Muscle layer of colon (tissue), 2 donors: ENCODE measurements at regions not wholly inside any gene's neighbourhood (a gene's known extent, or its start where the extent isn't known, plus 50 kb on each side); places are given as distances from the start of the nearest gene placed in this dataset.

Source experiments
- H3K27ac ChIP-seq: one replicate; pipeline ENCODE4 v1.7.0; 2013; ENCODE audit warnings: low read depth, mild to moderate bottlenecking, low read length, moderate library complexity
- H3K27me3 ChIP-seq, 2 donors: one replicate each; pipeline ENCODE4 v1.7.0; 2013; ENCODE audit warnings: low read length in 2 of 2, mild to moderate bottlenecking in 2 of 2; ENCODE audit not compliant: insufficient read depth in 2 of 2, control insufficient read depth in 1 of 2
- H3K36me3 ChIP-seq: one replicate; pipeline ENCODE4 v1.7.0; 2013; ENCODE audit warnings: mild to moderate bottlenecking, low read length; ENCODE audit not compliant: insufficient read depth
- H3K4me1 ChIP-seq: one replicate; pipeline ENCODE4 v1.7.0; 2013; ENCODE audit warnings: mild to moderate bottlenecking, low read length; ENCODE audit not compliant: insufficient read depth
- H3K4me3 ChIP-seq, 2 donors: one replicate each; pipeline ENCODE4 v1.7.0; 2013; ENCODE audit warnings: low read length in 2 of 2, low read depth in 1 of 2, mild to moderate bottlenecking in 1 of 2, moderate library complexity in 1 of 2
- H3K9ac ChIP-seq: one replicate; pipeline ENCODE4 v1.7.0; 2013; ENCODE audit warnings: low read length
- H3K9me3 ChIP-seq: one replicate; pipeline ENCODE4 v1.7.0; 2013; ENCODE audit warnings: mild to moderate bottlenecking, low read length
- donor health status: abdominal sarcoma.
- donor health status: Adenocarcinoma of cecum.

DNA sequence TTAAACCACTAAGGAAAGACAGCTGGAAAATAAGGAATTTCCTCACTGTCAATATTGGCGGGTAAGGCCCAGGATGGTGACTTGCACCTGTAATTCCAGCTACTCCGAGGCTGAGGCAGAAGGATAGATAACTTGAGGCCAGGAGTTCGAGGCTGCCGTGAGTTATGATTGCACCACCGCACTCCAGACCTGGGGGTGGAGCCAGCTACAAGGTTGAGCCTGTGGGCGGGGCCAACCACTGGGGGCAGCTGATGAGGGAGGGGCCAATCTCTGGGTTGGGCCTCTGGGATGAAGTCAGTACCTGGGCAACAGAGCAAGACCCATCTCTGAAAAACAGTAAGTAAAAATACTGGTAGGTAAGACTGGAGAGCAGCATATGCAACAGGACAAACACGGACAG is 80.1 kb upstream of the ADO start:
- no peak overlapping the region for H3K9ac ChIP-seq
- H3K9me3 ChIP-seq, result no peaks in the 10 kb centered on the region
- no peak overlapping the region for H3K27ac ChIP-seq
- no peaks in the 10 kb centered on the region for H3K36me3 ChIP-seq
- no peaks in the 10 kb centered on the region for H3K4me1 ChIP-seq
- H3K4me3 ChIP-seq, result no peak overlapping the region
- no peaks in the 10 kb centered on the region for H3K27me3 ChIP-seq

DNA sequence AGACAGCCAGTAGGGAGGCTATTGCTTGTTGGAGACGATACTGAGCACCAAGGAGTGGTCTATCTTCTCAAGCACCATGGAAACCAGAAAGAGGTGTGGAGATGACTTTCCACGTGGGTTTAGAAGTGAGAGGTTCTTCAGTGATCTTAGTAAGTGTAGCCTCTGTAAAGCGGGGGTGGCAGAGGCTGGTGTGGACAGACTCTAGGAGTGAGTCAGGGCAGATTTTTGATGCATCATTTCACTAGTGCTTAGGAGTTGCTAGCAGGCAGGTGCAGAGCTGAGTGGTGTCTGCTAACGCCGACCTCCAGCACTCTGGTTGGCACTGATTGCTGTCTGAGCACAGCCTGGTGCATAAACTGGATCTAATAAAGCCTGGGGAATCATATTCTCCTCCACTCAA is 78.4 kb upstream of the ADO start:
- Histone ChIP-seq H3K9ac (no peak overlapping the region), H3K36me3 (no peaks in the 10 kb centered on the region)

DNA sequence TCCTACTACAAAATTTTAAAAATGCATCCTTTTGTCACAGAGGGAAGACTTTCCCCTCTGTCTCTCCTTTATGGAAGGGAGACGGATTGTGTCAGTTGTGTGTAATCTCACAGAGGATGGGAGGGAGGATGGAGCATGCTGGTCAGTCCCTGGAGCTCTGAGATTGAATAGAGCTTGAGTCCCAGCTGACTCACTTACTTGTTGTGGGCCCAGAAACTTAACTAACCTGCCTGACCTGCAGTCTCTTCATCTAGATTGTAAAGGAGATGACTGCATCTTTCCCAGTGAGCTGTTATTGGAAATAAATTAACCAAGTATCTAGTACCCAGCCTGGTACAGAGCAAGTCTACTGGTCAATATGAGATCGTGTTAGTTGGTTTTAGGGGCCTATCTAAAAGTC is 77.9 kb upstream of the ADO start:
- Histone ChIP-seq H3K36me3 (no peaks in the 10 kb centered on the region), H3K27ac (no peak overlapping the region), H3K9ac (no peak overlapping the region), H3K4me1 (no peaks in the 10 kb centered on the region), H3K4me3 (no peak overlapping the region), H3K9me3 (no peaks in the 10 kb centered on the region), H3K27me3 (no peaks in the 10 kb centered on the region)

More for the DNA sequence above, 78.4 kb upstream of the ADO start:
- Histone ChIP-seq H3K4me3 (no peak overlapping the region), H3K27me3 (no peaks in the 10 kb centered on the region), H3K27ac (no peak overlapping the region), H3K4me1 (no peaks in the 10 kb centered on the region), H3K9me3 (no peaks in the 10 kb centered on the region)

- Histone ChIP-seq H3K9me3 (no peaks in the 10 kb centered on the region), H3K36me3 (no peaks in the 10 kb centered on the region), H3K4me3 (no peak overlapping the region), H3K4me1 (no peaks in the 10 kb centered on the region), H3K27me3 (no peaks in the 10 kb centered on the region), H3K27ac (no peak overlapping the region), H3K9ac (no peak overlapping the region)
Observed at GRCh38 chr10:62727934-62728333, 76.6 kb upstream of the ADO start.

DNA sequence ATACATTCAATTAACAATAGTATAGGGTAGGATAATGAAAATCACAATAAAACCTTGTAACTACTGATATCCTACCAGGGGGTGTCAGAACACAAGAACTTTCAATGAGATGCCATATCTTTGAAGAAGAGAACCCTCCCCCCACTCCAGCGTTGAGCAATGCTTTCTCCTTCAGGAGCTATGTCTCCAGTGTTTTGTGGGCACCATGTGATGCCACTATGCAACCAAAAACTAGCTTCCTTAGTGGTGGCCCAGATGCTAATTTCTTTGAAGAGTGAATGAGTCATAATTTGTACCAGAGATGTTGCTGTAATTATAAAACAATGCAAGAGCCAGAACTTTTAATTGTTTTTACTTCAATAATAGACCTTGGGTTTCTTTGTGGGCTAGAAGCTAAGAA is 76.0 kb upstream of the ADO start:
- H3K9ac ChIP-seq, result no peak overlapping the region
- no peak overlapping the region for H3K27ac ChIP-seq
- H3K4me3 ChIP-seq, result no peak overlapping the region
- no peaks in the 10 kb centered on the region for H3K4me1 ChIP-seq
- H3K36me3 ChIP-seq, result no peaks in the 10 kb centered on the region
- H3K27me3 ChIP-seq, result no peaks in the 10 kb centered on the region
- no peaks in the 10 kb centered on the region for H3K9me3 ChIP-seq

- H3K9me3 ChIP-seq, result no peaks in the 10 kb centered on the region
- no peak overlapping the region for H3K4me3 ChIP-seq
- no peaks in the 10 kb centered on the region for H3K4me1 ChIP-seq
- H3K36me3 ChIP-seq, result no peaks in the 10 kb centered on the region
- no peaks in the 10 kb centered on the region for H3K27me3 ChIP-seq
- no peak overlapping the region for H3K27ac ChIP-seq
- no peak overlapping the region for H3K9ac ChIP-seq
Observed at GRCh38 chr10:62732841-62733653, 71.5 kb upstream of the ADO start.

GRCh38 chr10:62733654-62734293 is 70.7 kb upstream of the ADO start:
- Histone ChIP-seq H3K27ac (no peak overlapping the region), H3K27me3 (no peaks in the 10 kb centered on the region), H3K36me3 (no peaks in the 10 kb centered on the region), H3K4me3 (no peak overlapping the region), H3K9me3 (no peaks in the 10 kb centered on the region), H3K9ac (no peak overlapping the region), H3K4me1 (no peaks in the 10 kb centered on the region)

GRCh38 chr10:62734781-62735463 is 69.6 kb upstream of the ADO start:
- no peaks in the 10 kb centered on the region for H3K9me3 ChIP-seq
- no peaks in the 10 kb centered on the region for H3K4me1 ChIP-seq
- no peaks in the 10 kb centered on the region for H3K27me3 ChIP-seq
- H3K27ac ChIP-seq, result no peak overlapping the region
- no peaks in the 10 kb centered on the region for H3K36me3 ChIP-seq
- H3K4me3 ChIP-seq, result no peak overlapping the region
- H3K9ac ChIP-seq, result no peak overlapping the region

- Histone ChIP-seq H3K36me3 (no peaks in the 10 kb centered on the region), H3K4me1 (no peaks in the 10 kb centered on the region), H3K27me3 (no peaks in the 10 kb centered on the region), H3K4me3 (no peak overlapping the region), H3K27ac (no peak overlapping the region), H3K9ac (no peak overlapping the region), H3K9me3 (no peaks in the 10 kb centered on the region)
Observed at GRCh38 chr10:62735464-62736167, 68.9 kb upstream of the ADO start.

GRCh38 chr10:62736168-62736546 is 68.4 kb upstream of the ADO start:
- Histone ChIP-seq H3K9me3 (no peaks in the 10 kb centered on the region), H3K27me3 (no peaks in the 10 kb centered on the region), H3K4me3 (no peak overlapping the region), H3K9ac (no peak overlapping the region), H3K27ac (no peak overlapping the region), H3K4me1 (no peaks in the 10 kb centered on the region), H3K36me3 (no peaks in the 10 kb centered on the region)

DNA sequence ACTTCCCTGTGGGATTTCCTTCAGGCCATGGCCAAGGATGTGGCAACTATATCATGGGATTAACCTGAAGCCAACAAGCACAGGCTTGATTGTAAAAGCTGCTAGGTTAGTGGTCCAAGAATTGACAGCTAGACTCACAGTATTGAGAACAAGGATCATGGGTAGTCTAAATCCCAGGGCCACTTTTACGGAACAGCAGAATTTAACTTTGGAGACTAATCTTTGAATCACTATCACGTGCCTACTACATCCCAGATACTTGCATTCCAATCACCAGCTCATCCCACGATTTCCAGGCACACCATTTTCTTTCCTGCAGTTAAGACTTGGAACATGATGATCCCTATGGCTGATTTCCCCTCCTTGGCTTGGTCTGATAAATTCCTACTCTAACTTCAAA is 65.6 kb upstream of the ADO start:
- Histone ChIP-seq H3K4me1 (no peaks in the 10 kb centered on the region), H3K9ac (no peak overlapping the region), H3K9me3 (no peaks in the 10 kb centered on the region), H3K27ac (no peak overlapping the region), H3K36me3 (no peaks in the 10 kb centered on the region), H3K27me3 (no peaks in the 10 kb centered on the region), H3K4me3 (no peak overlapping the region)
